CD14-positive monocyte (primary cell): ENCODE measurements at regions not wholly inside any gene's neighbourhood (a gene's known extent, or its start where the extent isn't known, plus 50 kb on each side); places are given as distances from the start of the nearest gene placed in this dataset.
"Not testable (repeated sequence)": the region's sequence is repeated elsewhere in the genome, so short reads cannot be mapped to it uniquely, and the experiment has no call there.

ENCODE experiments used
- DNase-seq, 3 donors: peaks; one replicate each; pipeline ENCODE4 v3.0.0-alpha.2; 2011 to 2022
- H2AFZ ChIP-seq: 2 replicates; pipeline ENCODE4 v1.6.0; 2012; ENCODE audit warnings: mild to moderate bottlenecking, low read depth, low read length, inconsistent platforms; ENCODE audit not compliant: insufficient read depth, poor library complexity, severe bottlenecking
- H3K27ac ChIP-seq, 2 donors: 1 replicate in 1 of 2; 2 replicates in 1 of 2; pipeline ENCODE4 v1.5.1; 2012 to 2013; ENCODE audit warnings: low read length in 2 of 2, control low read depth in 1 of 2, inconsistent platforms in 1 of 2, low read depth in 1 of 2, mild to moderate bottlenecking in 1 of 2
- H3K27me3 ChIP-seq, 2 donors: one replicate each; pipeline versions ENCODE4 v1.6.0 to v1.6.1; 2011 to 2013; ENCODE audit warnings: low read length in 2 of 2; ENCODE audit not compliant: control insufficient read depth in 2 of 2, insufficient read depth in 2 of 2
- H3K36me3 ChIP-seq, 2 donors: replicated peaks in 1 of 2; 1 replicate in 1 of 2; 2 replicates in 1 of 2; pipeline versions ENCODE4 v1.5.1 to v1.6.1; 2012 to 2013; ENCODE audit warnings: low read length in 2 of 2, control low read depth in 1 of 2, inconsistent platforms in 1 of 2, mild to moderate bottlenecking in 1 of 2; ENCODE audit not compliant: insufficient read depth in 2 of 2, control insufficient read depth in 1 of 2
- H3K4me1 ChIP-seq, 2 donors: 1 replicate in 1 of 2; 2 replicates in 1 of 2; pipeline versions ENCODE4 v1.5.1 to v1.6.1; 2012 to 2013; ENCODE audit warnings: low read length in 2 of 2, control low read depth in 1 of 2, inconsistent platforms in 1 of 2, mild to moderate bottlenecking in 1 of 2, moderate library complexity in 1 of 2; ENCODE audit not compliant: insufficient read depth in 2 of 2, control insufficient read depth in 1 of 2
- H3K4me2 ChIP-seq: replicated peaks from 2 replicates; pipeline ENCODE3; 2012; ENCODE audit warnings: low read length, moderate library complexity, mild to moderate bottlenecking; ENCODE audit not compliant: poor library complexity, severe bottlenecking; ENCODE audit errors: extremely low read depth
- H3K4me3 ChIP-seq, 3 experiments: fragments of 200-600 bp in 1 of 3; sonication (generic) in 1 of 3; replicated peaks in 1 of 3; 1 replicate in 2 of 3; 2 replicates in 1 of 3; pipeline ENCODE4 v1.5.1; 2011 to 2013; ENCODE audit warnings: low read length in 3 of 3, mild to moderate bottlenecking in 3 of 3, control low read depth in 2 of 3, low read depth in 2 of 3, inconsistent platforms in 1 of 3, moderate library complexity in 1 of 3
- H3K79me2 ChIP-seq: 2 replicates; pipeline ENCODE4 v1.6.0; 2012; ENCODE audit warnings: mild to moderate bottlenecking, control low read depth, inconsistent platforms, low read length, moderate library complexity; ENCODE audit not compliant: insufficient read depth
- H3K9ac ChIP-seq: 2 replicates; pipeline ENCODE4 v1.6.0; 2017; ENCODE audit warnings: low read length, mild to moderate bottlenecking; ENCODE audit not compliant: insufficient read depth, poor library complexity, severe bottlenecking
- H3K9me3 ChIP-seq, 2 donors: replicated peaks in 1 of 2; 1 replicate in 1 of 2; 2 replicates in 1 of 2; pipeline versions ENCODE4 v1.5.1 to v1.6.1; 2012 to 2013; ENCODE audit warnings: low read length in 2 of 2, control low read depth in 1 of 2; ENCODE audit not compliant: control insufficient read depth in 1 of 2, insufficient read depth in 1 of 2
- H4K20me1 ChIP-seq: 2 replicates; pipeline ENCODE4 v1.6.0; 2012; ENCODE audit warnings: mild to moderate bottlenecking, low read length, control low read depth, moderate library complexity; ENCODE audit not compliant: insufficient read depth
- H3K27ac Mint-ChIP-seq, 7 donors: one replicate each; pipeline ENCODE4 v1.8.0; 2020; ENCODE audit warnings: mild to moderate bottlenecking in 7 of 7, mixed read lengths in 7 of 7, moderate library complexity in 6 of 7, inconsistent platforms in 2 of 7
- H3K27me3 Mint-ChIP-seq, 3 donors: one replicate each; pipeline ENCODE4 v1.8.0; 2021 to 2022; ENCODE audit warnings: low read depth in 3 of 3, mild to moderate bottlenecking in 3 of 3, mixed read lengths in 3 of 3, moderate library complexity in 3 of 3, inconsistent platforms in 1 of 3
- H3K36me3 Mint-ChIP-seq, 2 donors: one replicate each; pipeline ENCODE4 v1.8.0; 2020; ENCODE audit warnings: mixed read lengths in 2 of 2, inconsistent platforms in 1 of 2, mild to moderate bottlenecking in 1 of 2
- H3K4me1 Mint-ChIP-seq: one replicate; pipeline ENCODE4 v1.8.0; 2020; ENCODE audit warnings: mild to moderate bottlenecking, mixed read lengths
- H3K4me3 Mint-ChIP-seq, 2 donors: one replicate each; pipeline ENCODE4 v1.8.0; 2020; ENCODE audit warnings: mild to moderate bottlenecking in 2 of 2, mixed read lengths in 2 of 2, moderate library complexity in 1 of 2
- H3K9me3 Mint-ChIP-seq, 7 donors: one replicate each; pipeline ENCODE4 v1.8.0; 2020 to 2022; ENCODE audit warnings: mixed read lengths in 7 of 7, mild to moderate bottlenecking in 6 of 7, moderate library complexity in 6 of 7, inconsistent platforms in 2 of 7
- WGBS: methylation state at CpG from one replicate; pipeline ENCODE4 v1.1.5; 2013; ENCODE audit warnings: missing lambda C conversion rate; ENCODE audit not compliant: insufficient coverage; 5-methylcytosine and 5-hydroxymethylcytosine counted together
- intact Hi-C, 2 donors: fragments of 100-400 bp; cut with micrococcal nuclease; formaldehyde crosslinking; loops; one replicate each; pipeline versions ENCODE4 v1.15.0 to v1.15.1; 2023
- TF ChIP-seq, protein P1 (sequence below): fragments of 200-600 bp; IDR thresholded peaks from one replicate; pipeline ENCODE4 v1.8.0; 2022; ENCODE audit warnings: antibody characterized with exemption, mild to moderate bottlenecking

DNA sequence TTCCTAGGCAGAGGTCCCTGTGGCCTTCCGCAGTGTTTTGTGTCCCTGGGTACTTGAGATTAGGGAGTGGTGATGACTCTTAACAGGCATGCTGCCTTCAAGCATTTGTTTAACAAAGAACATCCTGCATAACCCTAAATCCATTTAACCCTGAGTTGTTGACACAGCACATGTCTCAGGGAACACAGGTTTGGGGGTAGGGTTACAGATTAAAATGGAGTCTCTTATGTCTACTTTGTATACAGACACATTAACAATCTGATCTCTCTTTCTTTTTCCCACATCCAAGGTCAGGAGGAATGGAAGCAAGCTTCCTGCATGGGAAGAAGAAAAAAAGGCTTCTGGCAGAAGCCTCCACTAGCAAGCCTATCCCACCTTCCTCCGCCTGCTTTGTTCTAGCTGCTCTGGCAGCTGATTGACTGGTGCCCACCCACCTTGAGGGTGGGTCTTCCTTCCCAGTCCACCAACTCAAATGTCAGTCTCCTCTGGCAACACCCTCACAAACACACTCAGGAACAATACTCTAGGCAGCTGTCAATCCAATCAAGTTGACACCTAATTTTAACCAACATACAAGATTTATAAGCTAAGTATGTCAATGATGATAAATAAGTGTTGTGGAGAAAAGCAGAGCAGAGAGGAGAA, 176.5 kb upstream of the CCZ1B start:
- Mint-ChIP-seq H3K27me3 (peaks cover 5 to 18% (median 9%) of the 10 kb centered on the region in 3 donors), H3K27ac (no peak overlapping the region), H3K36me3 (no peaks in the 10 kb centered on the region), H3K4me1 (no peaks in the 10 kb centered on the region), H3K4me3 (no peak overlapping the region), H3K9me3 (peaks cover 15 to 29% (median 19%) of the 10 kb centered on the region in 7 donors)
- Histone ChIP-seq H4K20me1 (no peaks in the 10 kb centered on the region), H3K79me2 (no peaks in the 10 kb centered on the region), H2AFZ (no peak overlapping the region), H3K27me3 (no peaks in the 10 kb centered on the region), H3K4me3 (no peak overlapping the region), H3K4me1 (no peaks in the 10 kb centered on the region), H3K36me3 (no peaks in the 10 kb centered on the region), H3K27ac (no peak overlapping the region), H3K4me2 (no peak overlapping the region), H3K9ac (no peak overlapping the region), H3K9me3 (peaks cover 11% of the 10 kb centered on the region in 2 donors)
- intact Hi-C loops, result no loop called here
- 100% methylated on average over 1 of the region's 2 CpGs for WGBS
- no peak for DNase-seq
- TF ChIP-seq, protein P1, sequence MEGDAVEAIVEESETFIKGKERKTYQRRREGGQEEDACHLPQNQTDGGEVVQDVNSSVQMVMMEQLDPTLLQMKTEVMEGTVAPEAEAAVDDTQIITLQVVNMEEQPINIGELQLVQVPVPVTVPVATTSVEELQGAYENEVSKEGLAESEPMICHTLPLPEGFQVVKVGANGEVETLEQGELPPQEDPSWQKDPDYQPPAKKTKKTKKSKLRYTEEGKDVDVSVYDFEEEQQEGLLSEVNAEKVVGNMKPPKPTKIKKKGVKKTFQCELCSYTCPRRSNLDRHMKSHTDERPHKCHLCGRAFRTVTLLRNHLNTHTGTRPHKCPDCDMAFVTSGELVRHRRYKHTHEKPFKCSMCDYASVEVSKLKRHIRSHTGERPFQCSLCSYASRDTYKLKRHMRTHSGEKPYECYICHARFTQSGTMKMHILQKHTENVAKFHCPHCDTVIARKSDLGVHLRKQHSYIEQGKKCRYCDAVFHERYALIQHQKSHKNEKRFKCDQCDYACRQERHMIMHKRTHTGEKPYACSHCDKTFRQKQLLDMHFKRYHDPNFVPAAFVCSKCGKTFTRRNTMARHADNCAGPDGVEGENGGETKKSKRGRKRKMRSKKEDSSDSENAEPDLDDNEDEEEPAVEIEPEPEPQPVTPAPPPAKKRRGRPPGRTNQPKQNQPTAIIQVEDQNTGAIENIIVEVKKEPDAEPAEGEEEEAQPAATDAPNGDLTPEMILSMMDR, result no peak

DNA sequence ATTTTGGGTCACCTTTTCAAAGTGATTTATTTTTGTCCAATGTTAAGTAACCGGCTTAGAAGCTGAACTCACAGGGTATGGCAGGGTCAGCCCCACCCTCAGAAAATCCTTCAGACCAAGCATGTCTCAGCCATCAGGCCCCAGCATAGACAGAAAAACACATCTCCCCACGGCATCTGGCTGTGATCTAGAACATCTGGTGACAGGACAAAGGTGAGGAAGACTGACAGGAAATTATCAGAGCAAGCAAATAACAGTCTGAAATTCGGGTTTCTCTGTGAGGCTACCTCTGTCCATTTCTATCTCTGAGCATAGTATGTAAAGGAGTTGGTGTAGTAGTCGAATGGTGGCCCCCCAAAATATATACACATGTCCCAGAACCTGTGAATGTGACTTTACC, 177.0 kb upstream of the C1GALT1 start:
- 60% methylated on average over 1 of the region's 4 CpGs for WGBS

DNA sequence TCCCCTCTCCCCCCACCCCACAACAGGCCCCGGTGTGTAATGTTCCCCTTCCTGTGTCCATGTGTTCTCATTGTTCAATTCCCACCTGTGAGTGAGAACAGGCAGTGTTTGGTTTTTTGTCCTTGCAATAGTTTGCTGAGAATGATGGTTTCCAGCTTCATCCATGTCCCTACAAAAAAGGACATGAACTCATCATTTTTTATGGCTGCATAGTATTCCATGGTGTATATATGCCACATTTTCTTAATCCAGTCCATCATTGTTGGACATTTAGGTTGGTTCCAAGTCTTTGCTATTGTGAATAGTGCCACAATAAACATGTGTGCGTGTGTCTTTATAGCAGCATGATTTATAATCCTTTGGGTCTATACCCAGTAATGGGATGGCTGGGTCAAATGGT, 176.4 kb upstream of the C1GALT1 start:
- H3K27ac Mint-ChIP-seq, H3K9ac ChIP-seq, H3K79me2 ChIP-seq, H3K4me3 ChIP-seq, H3K27ac ChIP-seq, H2AFZ ChIP-seq, H4K20me1 ChIP-seq, H3K9me3 ChIP-seq, H3K4me2 ChIP-seq, DNase-seq, H3K36me3 Mint-ChIP-seq, H3K36me3 ChIP-seq, H3K27me3 ChIP-seq, intact Hi-C loops, H3K4me1 Mint-ChIP-seq, H3K4me1 ChIP-seq, H3K27me3 Mint-ChIP-seq, H3K4me3 Mint-ChIP-seq: not testable (repeated sequence)
- WGBS, result no CpG with 5 or more reads among the region's 2 CpGs
- peaks cover 8 to 19% (median 11%) of the 10 kb centered on the region in 7 donors for H3K9me3 Mint-ChIP-seq

More for the DNA sequence above, 177.0 kb upstream of the C1GALT1 start:
- H3K36me3 ChIP-seq, result no peaks in the 10 kb centered on the region
- Mint-ChIP-seq H3K9me3 (peaks cover 5 to 17% (median 11%) of the 10 kb centered on the region in 7 donors), H3K36me3 (no peaks in the 10 kb centered on the region), H3K27ac (no peak overlapping the region), H3K27me3 (peaks cover 5 to 11% (median 7%) of the 10 kb centered on the region in 3 donors), H3K4me3 (no peak overlapping the region), H3K4me1 (no peaks in the 10 kb centered on the region)
- DNase-seq, result no peak
- no peaks in the 10 kb centered on the region for H4K20me1 ChIP-seq
- H3K9me3 ChIP-seq, result peaks cover 0 to under 1% of the 10 kb centered on the region in 2 donors
- intact Hi-C loops, result no loop called here
- no peak overlapping the region for H3K4me3 ChIP-seq
- no peaks in the 10 kb centered on the region for H3K79me2 ChIP-seq
- H3K9ac ChIP-seq, result no peak overlapping the region
- H3K4me1 ChIP-seq, result no peaks in the 10 kb centered on the region
- H3K27me3 ChIP-seq, result no peaks in the 10 kb centered on the region
- TF ChIP-seq, protein P1, result no peak
- no peak overlapping the region for H2AFZ ChIP-seq
- no peak overlapping the region for H3K4me2 ChIP-seq
- no peak overlapping the region for H3K27ac ChIP-seq
